ENCODE measurements at regions not wholly inside any gene's neighbourhood (a gene's known extent, or its start where the extent isn't known, plus 50 kb on each side); places are given as distances from the start of the nearest gene placed in this dataset.

- Histone ChIP-seq H3K36me3 (replicated peaks in 1 of 2) (no peaks in the 10 kb centered on the region), H3K9me3 (replicated peaks in 1 of 3) (no peaks in the 10 kb centered on the region), H3K4me1 (replicated peaks in 1 of 2) (no peaks in the 10 kb centered on the region), H3K27me3 (no peaks in the 10 kb centered on the region), H3K27ac (no peak overlapping the region), H3K4me3 (no peak overlapping the region)
- intact Hi-C loops (cut with DNase I), result no loop called here
- TF ChIP-seq POLR2A (IDR thresholded peaks at IDR 0.05), result no peak
- TF ChIP-seq, protein P1, sequence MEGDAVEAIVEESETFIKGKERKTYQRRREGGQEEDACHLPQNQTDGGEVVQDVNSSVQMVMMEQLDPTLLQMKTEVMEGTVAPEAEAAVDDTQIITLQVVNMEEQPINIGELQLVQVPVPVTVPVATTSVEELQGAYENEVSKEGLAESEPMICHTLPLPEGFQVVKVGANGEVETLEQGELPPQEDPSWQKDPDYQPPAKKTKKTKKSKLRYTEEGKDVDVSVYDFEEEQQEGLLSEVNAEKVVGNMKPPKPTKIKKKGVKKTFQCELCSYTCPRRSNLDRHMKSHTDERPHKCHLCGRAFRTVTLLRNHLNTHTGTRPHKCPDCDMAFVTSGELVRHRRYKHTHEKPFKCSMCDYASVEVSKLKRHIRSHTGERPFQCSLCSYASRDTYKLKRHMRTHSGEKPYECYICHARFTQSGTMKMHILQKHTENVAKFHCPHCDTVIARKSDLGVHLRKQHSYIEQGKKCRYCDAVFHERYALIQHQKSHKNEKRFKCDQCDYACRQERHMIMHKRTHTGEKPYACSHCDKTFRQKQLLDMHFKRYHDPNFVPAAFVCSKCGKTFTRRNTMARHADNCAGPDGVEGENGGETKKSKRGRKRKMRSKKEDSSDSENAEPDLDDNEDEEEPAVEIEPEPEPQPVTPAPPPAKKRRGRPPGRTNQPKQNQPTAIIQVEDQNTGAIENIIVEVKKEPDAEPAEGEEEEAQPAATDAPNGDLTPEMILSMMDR (IDR thresholded peaks at IDR 0.05), result no peak
- WGBS, 4 donors, result 77 to 84% (median 79%) methylated on average over 11 to 22 of the region's 22 CpGs
- DNase-seq, result no peak
These were observed 174.3 kb downstream of the SYK start for GRCh38 chr9:90975781-90976538.

- H3K4me1 ChIP-seq (replicated peaks in 1 of 2), result no peaks in the 10 kb centered on the region
- H3K4me3 ChIP-seq, result no peak overlapping the region
- H3K27ac ChIP-seq, result no peak overlapping the region
- WGBS, 4 donors, result 83 to 91% (median 89%) methylated on average over 6 to 7 of the region's 7 CpGs
- no peak for TF ChIP-seq POLR2A (IDR thresholded peaks at IDR 0.05)
- TF ChIP-seq, protein P1 (IDR thresholded peaks at IDR 0.05), result no peak
- intact Hi-C loops (cut with DNase I), result no loop called here
- no peaks in the 10 kb centered on the region for H3K36me3 ChIP-seq (replicated peaks in 1 of 2)
- no peaks in the 10 kb centered on the region for H3K27me3 ChIP-seq
- no peak for DNase-seq
- H3K9me3 ChIP-seq (replicated peaks in 1 of 3), result no peaks in the 10 kb centered on the region
These were observed 177.5 kb downstream of the SYK start for GRCh38 chr9:90979138-90979551.

GRCh38 chr9:90979639-90980038 is 178.0 kb downstream of the SYK start:
- H3K9me3 ChIP-seq (replicated peaks in 1 of 3), result no peaks in the 10 kb centered on the region
- no peaks in the 10 kb centered on the region for H3K27me3 ChIP-seq
- H3K4me3 ChIP-seq, result no peak overlapping the region
- no peak for DNase-seq
- intact Hi-C loops (cut with DNase I), result no loop called here
- no peak for TF ChIP-seq POLR2A (IDR thresholded peaks at IDR 0.05)
- TF ChIP-seq, protein P1 (IDR thresholded peaks at IDR 0.05), result no peak
- 54 to 60% (median 57%) methylated on average over 4 of the region's 4 CpGs for WGBS, 4 donors
- no peaks in the 10 kb centered on the region for H3K4me1 ChIP-seq (replicated peaks in 1 of 2)
- no peak overlapping the region for H3K27ac ChIP-seq
- H3K36me3 ChIP-seq (replicated peaks in 1 of 2), result no peaks in the 10 kb centered on the region

DNA sequence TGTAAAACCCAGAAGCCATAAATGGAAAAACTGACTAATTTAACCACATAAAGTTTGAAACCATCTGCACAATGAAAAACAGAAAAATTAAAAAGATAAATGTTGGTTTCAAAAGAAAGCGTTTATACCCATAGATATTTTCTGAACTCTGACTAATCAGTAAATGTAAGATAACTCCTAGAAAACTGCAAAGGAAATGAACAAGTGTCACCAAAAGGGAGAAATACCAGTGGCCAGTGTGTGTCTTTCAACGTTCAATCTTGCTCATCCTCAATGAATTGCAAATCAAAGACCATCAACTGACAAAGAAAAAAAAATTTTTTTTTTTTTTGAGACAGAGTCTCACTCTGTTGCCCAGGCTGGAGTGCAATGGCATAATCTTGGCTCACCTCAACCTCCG is 180.1 kb downstream of the SYK start:
- Histone ChIP-seq H3K36me3 (replicated peaks in 1 of 2) (no peaks in the 10 kb centered on the region), H3K9me3 (replicated peaks in 1 of 3) (no peaks in the 10 kb centered on the region), H3K27me3 (no peaks in the 10 kb centered on the region), H3K27ac (no peak overlapping the region), H3K4me3 (no peak overlapping the region), H3K4me1 (replicated peaks in 1 of 2) (no peaks in the 10 kb centered on the region)
- intact Hi-C loops (cut with DNase I), result no loop called here
- 84 to 92% (median 89%) methylated on average over 3 of the region's 3 CpGs for WGBS, 4 donors
- DNase-seq, result no peak
- no peak for TF ChIP-seq POLR2A (IDR thresholded peaks at IDR 0.05)
- TF ChIP-seq, protein P1 (IDR thresholded peaks at IDR 0.05), result no peak
